Naive B cell (primary cell): ENCODE measurements at regions not wholly inside any gene's neighbourhood (a gene's known extent, or its start where the extent isn't known, plus 50 kb on each side); places are given as distances from the start of the nearest gene placed in this dataset.

Source experiments
- ATAC-seq, 2 donors: fragments of 150-1000 bp; cut with Tn5 transposase; 2 replicates each; pipeline ENCODE4 v1.10.0; 2021; ENCODE audit warnings: low read depth in 2 of 2, mild to moderate bottlenecking in 2 of 2, moderate library complexity in 2 of 2
- DNase-seq: peaks from one replicate; pipeline ENCODE4 v3.0.0; 2022
- H3K27ac Mint-ChIP-seq, 6 donors: one replicate each; pipeline ENCODE4 v1.8.0; 2020 to 2022; ENCODE audit warnings: mild to moderate bottlenecking in 6 of 6, mixed read lengths in 6 of 6, moderate library complexity in 5 of 6, inconsistent platforms in 2 of 6
- H3K27me3 Mint-ChIP-seq, 3 donors: one replicate each; pipeline ENCODE4 v1.8.0; 2021 to 2022; ENCODE audit warnings: mixed read lengths in 3 of 3, mild to moderate bottlenecking in 1 of 3
- H3K36me3 Mint-ChIP-seq, 2 donors: one replicate each; pipeline ENCODE4 v1.8.0; 2020 to 2022; ENCODE audit warnings: mixed read lengths in 2 of 2, inconsistent platforms in 1 of 2, mild to moderate bottlenecking in 1 of 2
- H3K4me1 Mint-ChIP-seq, 3 donors: one replicate each; pipeline ENCODE4 v1.8.0; 2020 to 2022; ENCODE audit warnings: mixed read lengths in 3 of 3, inconsistent platforms in 1 of 3, mild to moderate bottlenecking in 1 of 3, moderate library complexity in 1 of 3
- H3K4me3 Mint-ChIP-seq, 8 donors: one replicate each; pipeline ENCODE4 v1.8.0; 2020 to 2022; ENCODE audit warnings: mild to moderate bottlenecking in 8 of 8, mixed read lengths in 8 of 8, moderate library complexity in 8 of 8, inconsistent platforms in 2 of 8
- H3K9me3 Mint-ChIP-seq, 7 donors: one replicate each; pipeline ENCODE4 v1.8.0; 2020 to 2022; ENCODE audit warnings: mixed read lengths in 7 of 7, mild to moderate bottlenecking in 5 of 7, inconsistent platforms in 2 of 7, moderate library complexity in 1 of 7

- Mint-ChIP-seq H3K4me1 (peaks cover 0 to 6% (median 0%) of the 10 kb centered on the region in 3 donors), H3K27ac (no peak overlapping the region)
Observed at GRCh38 chr15:47964229-47964628, 156.6 kb upstream of the SLC24A5 start.

GRCh38 chr15:47965297-47965696 is 155.5 kb upstream of the SLC24A5 start:
- no peak overlapping the region for H3K4me3 Mint-ChIP-seq
- peak overlapping the region in 1 of 6 donors; percentile 37 for H3K27ac Mint-ChIP-seq
- H3K4me1 Mint-ChIP-seq, result peaks cover 0 to 6% (median 0%) of the 10 kb centered on the region in 3 donors
- H3K36me3 Mint-ChIP-seq, result no peaks in the 10 kb centered on the region
- peaks cover 0 to 31% (median 6%) of the 10 kb centered on the region in 3 donors for H3K27me3 Mint-ChIP-seq
- ATAC-seq (no peak), DNase-seq (no peak)
- H3K9me3 Mint-ChIP-seq, result peaks cover 0 to 5% (median 0%) of the 10 kb centered on the region in 7 donors

More at GRCh38 chr15:47964229-47964628, 156.6 kb upstream of the SLC24A5 start:
- peaks cover 0 to 5% (median 0%) of the 10 kb centered on the region in 7 donors for H3K9me3 Mint-ChIP-seq
- no peak for ATAC-seq
- no peak overlapping the region for H3K4me3 Mint-ChIP-seq
- DNase-seq, result no peak
- peaks cover 0 to 36% (median 6%) of the 10 kb centered on the region in 3 donors for H3K27me3 Mint-ChIP-seq
- no peaks in the 10 kb centered on the region for H3K36me3 Mint-ChIP-seq

GRCh38 chr15:47968593-47968992 is 152.2 kb upstream of the SLC24A5 start:
- H3K9me3 Mint-ChIP-seq, result peaks cover 0 to under 1% (median 0%) of the 10 kb centered on the region in 7 donors
- ATAC-seq (no peak), DNase-seq (no peak)
- no peak overlapping the region for H3K4me3 Mint-ChIP-seq
- no peak overlapping the region for H3K27ac Mint-ChIP-seq
- peaks cover 0 to 17% (median 3%) of the 10 kb centered on the region in 3 donors for H3K27me3 Mint-ChIP-seq
- H3K36me3 Mint-ChIP-seq, result no peaks in the 10 kb centered on the region
- no peaks in the 10 kb centered on the region for H3K4me1 Mint-ChIP-seq

- H3K4me3 Mint-ChIP-seq, result no peak overlapping the region
Observed at GRCh38 chr15:47971637-47972036, 149.2 kb upstream of the SLC24A5 start.

GRCh38 chr15:47972738-47973137 is 148.1 kb upstream of the SLC24A5 start:
- no peaks in the 10 kb centered on the region for H3K36me3 Mint-ChIP-seq
- no peak for DNase-seq
- H3K4me1 Mint-ChIP-seq, result no peaks in the 10 kb centered on the region
- peaks cover 0 to 1% (median 0%) of the 10 kb centered on the region in 7 donors for H3K9me3 Mint-ChIP-seq
- H3K27me3 Mint-ChIP-seq, result peaks cover 0 to 6% (median 4%) of the 10 kb centered on the region in 3 donors
- no peak overlapping the region for H3K27ac Mint-ChIP-seq
- no peak overlapping the region for H3K4me3 Mint-ChIP-seq
- no peak for ATAC-seq

More at GRCh38 chr15:47971637-47972036, 149.2 kb upstream of the SLC24A5 start:
- Mint-ChIP-seq H3K9me3 (no peaks in the 10 kb centered on the region), H3K27ac (no peak overlapping the region), H3K36me3 (no peaks in the 10 kb centered on the region), H3K27me3 (peaks cover 0 to 5% (median 0%) of the 10 kb centered on the region in 3 donors), H3K4me1 (no peaks in the 10 kb centered on the region)
- DNase-seq (no peak), ATAC-seq (no peak)

- H3K27me3 Mint-ChIP-seq, result peaks cover 4 to 15% (median 7%) of the 10 kb centered on the region in 3 donors
- H3K9me3 Mint-ChIP-seq, result peaks cover 0 to 11% (median 0%) of the 10 kb centered on the region in 7 donors
- DNase-seq (no peak), ATAC-seq (no peak)
- no peaks in the 10 kb centered on the region for H3K4me1 Mint-ChIP-seq
- H3K27ac Mint-ChIP-seq, result no peak overlapping the region
- no peaks in the 10 kb centered on the region for H3K36me3 Mint-ChIP-seq
- H3K4me3 Mint-ChIP-seq, result no peak overlapping the region
Observed at GRCh38 chr15:47974724-47975123, 146.1 kb upstream of the SLC24A5 start.

GRCh38 chr15:47975427-47975826 is 145.4 kb upstream of the SLC24A5 start:
- Mint-ChIP-seq H3K36me3 (no peaks in the 10 kb centered on the region), H3K27me3 (peaks cover 4 to 15% (median 7%) of the 10 kb centered on the region in 3 donors), H3K4me3 (peak overlapping the region in 1 of 8 donors; percentile 6), H3K9me3 (peaks cover 0 to 11% (median 0%) of the 10 kb centered on the region in 7 donors), H3K27ac (no peak overlapping the region), H3K4me1 (no peaks in the 10 kb centered on the region)
- ATAC-seq (no peak), DNase-seq (no peak)

- ATAC-seq (no peak), DNase-seq (no peak)
- Mint-ChIP-seq H3K36me3 (no peaks in the 10 kb centered on the region), H3K9me3 (peaks cover 0 to 1% (median 0%) of the 10 kb centered on the region in 7 donors), H3K4me1 (no peaks in the 10 kb centered on the region), H3K27me3 (peaks cover 0 to 2% (median under 1%) of the 10 kb centered on the region in 3 donors), H3K4me3 (no peak overlapping the region), H3K27ac (no peak overlapping the region)
Observed at GRCh38 chr15:47983533-47983932, 137.3 kb upstream of the SLC24A5 start.

- Mint-ChIP-seq H3K4me3 (no peak overlapping the region), H3K4me1 (no peaks in the 10 kb centered on the region), H3K36me3 (no peaks in the 10 kb centered on the region), H3K27ac (no peak overlapping the region), H3K9me3 (no peaks in the 10 kb centered on the region), H3K27me3 (no peaks in the 10 kb centered on the region)
- ATAC-seq, result no peak
- DNase-seq, result no peak
Observed at GRCh38 chr15:47985568-47985967, 135.2 kb upstream of the SLC24A5 start.

GRCh38 chr15:47987461-47987860 is 133.3 kb upstream of the SLC24A5 start:
- ATAC-seq, result no peak
- Mint-ChIP-seq H3K9me3 (no peaks in the 10 kb centered on the region), H3K27ac (no peak overlapping the region), H3K27me3 (no peaks in the 10 kb centered on the region), H3K36me3 (no peaks in the 10 kb centered on the region), H3K4me3 (no peak overlapping the region), H3K4me1 (no peaks in the 10 kb centered on the region)
- DNase-seq, result no peak

GRCh38 chr15:47987908-47988532 is 132.8 kb upstream of the SLC24A5 start:
- Mint-ChIP-seq H3K27me3 (no peaks in the 10 kb centered on the region), H3K36me3 (no peaks in the 10 kb centered on the region), H3K9me3 (no peaks in the 10 kb centered on the region), H3K4me3 (no peak overlapping the region), H3K4me1 (no peaks in the 10 kb centered on the region), H3K27ac (no peak overlapping the region)
- ATAC-seq (peak; percentile 37 to 41), DNase-seq (peak; percentile 3)

GRCh38 chr15:47988564-47988963 is 132.2 kb upstream of the SLC24A5 start:
- no peaks in the 10 kb centered on the region for H3K27me3 Mint-ChIP-seq
- DNase-seq (no peak), ATAC-seq (no peak)
- H3K27ac Mint-ChIP-seq, result no peak overlapping the region
- no peak overlapping the region for H3K4me3 Mint-ChIP-seq
- H3K4me1 Mint-ChIP-seq, result no peaks in the 10 kb centered on the region
- H3K9me3 Mint-ChIP-seq, result no peaks in the 10 kb centered on the region
- no peaks in the 10 kb centered on the region for H3K36me3 Mint-ChIP-seq

- H3K9me3 Mint-ChIP-seq, result no peaks in the 10 kb centered on the region
- H3K27ac Mint-ChIP-seq, result no peak overlapping the region
- no peak for DNase-seq
- ATAC-seq, result no peak
- H3K36me3 Mint-ChIP-seq, result no peaks in the 10 kb centered on the region
- no peak overlapping the region for H3K4me3 Mint-ChIP-seq
- H3K4me1 Mint-ChIP-seq, result no peaks in the 10 kb centered on the region
- no peaks in the 10 kb centered on the region for H3K27me3 Mint-ChIP-seq
Observed at GRCh38 chr15:47990821-47991220, 130.0 kb upstream of the SLC24A5 start.

- no peak overlapping the region for H3K27ac Mint-ChIP-seq
- ATAC-seq, result no peak
Observed at GRCh38 chr15:47991357-47991756, 129.4 kb upstream of the SLC24A5 start.

More at GRCh38 chr15:47991357-47991756, 129.4 kb upstream of the SLC24A5 start:
- H3K36me3 Mint-ChIP-seq, result no peaks in the 10 kb centered on the region
- no peak for DNase-seq
- H3K4me3 Mint-ChIP-seq, result no peak overlapping the region
- no peaks in the 10 kb centered on the region for H3K4me1 Mint-ChIP-seq
- H3K9me3 Mint-ChIP-seq, result no peaks in the 10 kb centered on the region
- H3K27me3 Mint-ChIP-seq, result no peaks in the 10 kb centered on the region
